ENCODE measurements at regions not wholly inside any gene's neighbourhood (a gene's known extent, or its start where the extent isn't known, plus 50 kb on each side); places are given as distances from the start of the nearest gene placed in this dataset.

DNA sequence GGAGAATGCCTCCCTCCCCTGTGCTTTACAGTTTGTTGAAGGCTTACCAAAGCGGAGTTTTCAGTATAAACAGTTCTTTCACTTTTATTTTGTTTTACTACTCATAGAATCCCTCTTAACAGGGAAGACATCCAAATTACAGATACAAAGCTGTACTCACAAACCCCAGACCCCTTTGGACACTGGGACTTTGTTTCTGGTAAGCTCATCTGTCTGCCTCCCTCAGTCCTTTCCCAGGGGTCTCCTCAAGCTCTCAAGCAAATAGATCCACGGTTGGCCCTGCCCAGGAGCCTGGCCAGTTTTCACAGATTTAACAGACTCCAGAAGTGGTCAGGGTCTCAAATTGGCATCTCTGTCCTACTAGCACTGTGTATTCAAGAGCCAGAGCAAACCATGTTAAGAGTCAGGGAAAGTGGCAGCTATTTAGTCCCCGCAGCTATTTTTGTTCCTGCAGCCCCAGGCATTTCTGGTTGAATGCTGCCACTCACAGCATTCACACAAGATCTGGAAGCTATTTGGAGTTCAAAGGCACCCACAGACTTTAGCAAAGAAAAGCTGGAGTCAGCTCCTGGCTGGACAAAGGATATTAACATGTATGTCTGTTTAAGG is 54.2 kb downstream of the TMEM100 start:
- DNase-seq, result no peak

DNA sequence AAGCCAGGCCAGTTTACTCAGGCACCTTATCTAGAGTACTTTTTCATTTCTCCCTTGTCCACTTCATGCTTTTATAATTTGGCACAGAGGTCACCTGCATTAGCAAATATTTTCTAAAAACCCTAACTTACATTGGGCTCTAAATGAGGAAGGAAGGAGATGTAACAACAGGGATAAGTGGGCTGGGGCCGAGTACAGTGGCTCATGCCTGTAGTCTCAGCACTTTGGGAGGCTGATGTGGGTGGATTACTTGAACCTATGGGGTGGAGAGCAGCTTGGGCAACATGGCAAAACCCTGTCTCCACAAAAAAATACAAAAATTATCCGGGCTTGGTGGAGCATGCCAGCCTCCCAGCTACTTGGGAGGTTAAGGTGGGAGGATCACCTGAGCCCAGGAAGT is 55.9 kb downstream of the TMEM100 start:
- DNase-seq, result no peak

DNA sequence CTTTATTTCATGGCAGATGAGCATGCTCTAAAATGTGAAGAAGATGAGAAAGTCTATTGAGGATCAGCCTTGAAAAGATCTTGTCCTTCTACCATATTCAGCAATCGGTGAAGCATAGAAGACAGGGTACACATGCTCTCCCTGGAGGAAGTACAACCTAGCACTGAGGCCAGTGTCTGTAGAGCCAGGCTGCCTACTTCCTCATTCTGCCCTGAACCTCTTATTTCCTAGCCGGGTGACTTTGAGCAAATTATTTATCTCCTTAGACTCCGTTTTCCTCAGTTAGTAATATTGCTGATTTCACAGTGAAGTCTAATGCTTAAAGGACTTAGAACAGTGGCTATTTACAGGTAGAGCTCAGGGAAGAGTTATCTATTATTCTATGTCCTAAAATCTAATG is 58.4 kb downstream of the TMEM100 start:
- no peak for DNase-seq

DNA sequence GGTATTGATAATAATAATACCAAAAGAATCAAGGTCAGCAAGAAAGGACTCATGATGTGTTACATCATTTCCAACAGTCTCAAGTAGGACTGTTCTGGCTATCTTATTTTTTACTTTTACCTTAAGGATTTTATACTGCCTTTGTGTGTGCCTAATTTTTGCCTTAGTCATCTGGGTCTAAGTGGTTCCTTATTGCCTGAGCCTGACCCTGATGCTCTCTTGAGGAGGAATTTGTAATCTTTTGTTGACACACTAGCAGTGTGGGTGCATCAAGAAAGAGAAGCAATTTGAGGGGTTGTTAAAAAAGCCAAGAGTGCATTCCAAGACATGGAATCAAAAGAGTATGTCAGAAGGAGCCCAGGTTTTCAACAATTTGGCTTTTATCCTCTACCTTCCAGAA is 59.3 kb downstream of the TMEM100 start:
- DNase-seq, result no peak

DNA sequence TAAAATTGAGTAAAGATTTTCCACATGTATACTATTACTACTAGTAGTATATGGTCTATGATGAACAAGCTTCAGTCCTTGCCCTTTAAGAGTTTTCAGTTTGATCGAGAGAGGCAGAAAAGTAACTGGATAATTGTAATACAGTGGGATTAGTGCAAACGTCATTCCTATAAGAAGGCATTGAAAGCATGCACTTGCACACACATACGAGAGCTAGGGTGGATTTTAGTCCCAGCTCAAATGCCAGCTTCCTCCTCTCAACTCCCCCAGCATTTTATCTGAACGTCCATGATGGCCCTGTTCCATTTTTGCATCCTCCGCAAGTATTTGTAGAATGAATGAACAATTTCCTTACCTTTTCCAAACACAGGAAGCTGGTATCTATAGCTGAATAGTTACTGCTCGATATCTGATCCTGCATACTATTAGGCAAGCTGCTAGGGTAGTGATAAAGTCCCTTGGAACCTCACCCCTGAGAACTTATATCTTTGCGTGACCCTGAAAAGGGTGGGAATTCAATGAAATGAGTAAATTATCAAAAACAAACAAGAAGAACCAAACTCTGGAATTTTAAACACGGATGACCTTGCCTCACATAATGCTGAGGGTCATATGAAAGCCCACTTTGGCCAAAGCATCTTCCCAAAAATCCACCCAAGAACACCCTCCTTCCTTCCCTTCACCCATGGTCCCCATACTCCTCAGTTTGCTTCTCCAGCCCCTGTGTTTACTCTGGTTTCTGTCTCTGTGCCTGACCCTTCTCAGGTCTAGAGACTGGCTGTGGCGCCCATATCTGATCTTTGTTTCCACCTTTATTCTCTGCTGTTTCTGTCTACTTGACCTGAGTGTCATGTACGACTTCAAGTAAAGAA is 60.5 kb downstream of the TMEM100 start:
- no peak for DNase-seq

DNA sequence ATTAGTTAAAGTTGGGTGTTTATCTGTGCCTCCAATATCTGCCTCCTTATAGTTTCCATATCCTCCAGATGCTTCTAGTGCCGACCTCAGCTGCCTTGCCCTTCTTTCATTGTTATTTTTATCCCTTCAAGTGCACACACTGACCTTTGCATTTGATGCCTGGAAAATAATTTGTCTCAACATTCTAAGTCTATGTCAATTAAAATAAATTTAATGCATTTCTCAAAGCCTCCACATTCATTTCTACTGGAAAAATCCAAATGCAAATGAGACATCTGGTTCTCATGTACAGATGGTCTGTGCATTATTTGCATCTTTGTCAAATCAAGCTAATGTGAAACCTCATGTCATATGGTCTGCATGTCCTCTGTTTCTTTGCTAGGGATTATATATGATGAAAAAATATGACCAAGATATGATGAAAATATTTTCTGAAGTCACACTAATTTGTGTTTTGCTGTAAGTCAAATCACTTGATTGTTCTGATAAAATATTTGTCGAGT is 61.4 kb downstream of the TMEM100 start:
- DNase-seq, result no peak

DNA sequence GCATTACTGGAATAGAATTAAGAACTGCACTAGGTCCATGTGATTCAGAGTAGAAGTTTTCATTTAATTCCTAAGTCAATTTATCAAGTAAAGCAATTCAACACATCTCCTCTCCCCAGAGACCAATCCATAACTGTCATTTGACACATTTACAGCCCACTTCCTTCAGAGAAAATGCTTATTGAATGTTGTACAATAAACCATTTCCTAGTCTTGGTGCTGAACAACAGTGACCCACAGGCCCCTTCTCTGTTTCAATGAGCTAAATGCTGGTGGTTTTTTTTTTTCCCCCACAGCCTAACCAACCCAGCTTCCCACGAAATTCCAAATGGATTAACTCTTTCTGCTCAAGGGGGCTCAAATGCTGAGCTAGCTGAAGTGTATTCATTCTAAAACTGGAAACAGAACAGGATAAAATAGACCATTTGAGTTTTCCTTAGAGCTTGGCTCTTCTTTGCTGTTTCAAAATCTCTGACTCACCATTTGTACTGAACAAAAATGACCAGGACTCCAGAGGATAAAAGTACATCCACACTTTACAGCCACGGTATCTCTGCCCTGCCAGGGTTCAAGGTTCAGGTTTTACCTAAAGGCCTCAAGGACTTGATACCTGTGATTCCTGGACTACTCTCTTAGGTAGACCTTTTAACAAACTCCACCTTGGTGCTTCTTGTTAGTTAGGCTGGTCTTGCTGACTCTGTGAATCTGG is 62.3 kb downstream of the TMEM100 start:
- DNase-seq, result peak; percentile 88

DNA sequence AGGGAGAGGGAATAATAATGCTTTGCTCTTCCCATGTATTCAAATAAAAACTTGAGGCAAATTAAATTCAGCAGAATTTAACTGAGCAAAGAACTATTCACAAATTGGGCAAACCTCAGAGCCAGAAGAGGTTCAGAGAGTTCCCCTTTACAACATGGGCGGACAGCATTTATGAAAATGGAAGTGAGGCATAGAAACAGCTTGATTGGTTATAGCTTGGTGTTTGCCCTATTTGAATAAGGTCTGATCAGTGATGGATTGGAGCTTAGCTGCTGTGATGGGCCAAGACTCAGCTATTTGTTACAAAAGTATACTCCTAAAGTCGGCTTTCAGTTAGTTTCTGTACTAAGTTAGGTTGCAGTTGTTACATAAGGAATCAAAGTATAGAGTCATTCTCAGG is 63.0 kb downstream of the TMEM100 start:
- no peak for DNase-seq

DNA sequence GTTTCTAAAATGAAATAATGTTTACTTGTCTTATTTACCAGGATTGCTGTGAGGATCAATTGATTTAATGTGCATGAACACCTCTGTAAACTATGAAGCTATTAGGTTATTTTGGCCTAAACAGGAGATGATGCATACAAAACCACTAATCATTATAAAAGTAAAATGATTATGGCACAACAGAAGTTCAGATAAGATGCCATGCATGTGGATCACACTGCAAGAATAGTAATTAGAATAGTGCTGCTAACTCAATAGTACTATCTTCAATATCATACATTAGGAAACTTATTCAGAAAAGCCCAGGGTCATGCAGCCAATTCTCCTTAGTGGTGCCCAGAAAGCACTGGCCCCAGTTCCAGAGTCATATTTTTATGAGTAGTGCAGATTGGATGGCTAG is 66.9 kb downstream of the TMEM100 start:
- DNase-seq, result no peak

DNA sequence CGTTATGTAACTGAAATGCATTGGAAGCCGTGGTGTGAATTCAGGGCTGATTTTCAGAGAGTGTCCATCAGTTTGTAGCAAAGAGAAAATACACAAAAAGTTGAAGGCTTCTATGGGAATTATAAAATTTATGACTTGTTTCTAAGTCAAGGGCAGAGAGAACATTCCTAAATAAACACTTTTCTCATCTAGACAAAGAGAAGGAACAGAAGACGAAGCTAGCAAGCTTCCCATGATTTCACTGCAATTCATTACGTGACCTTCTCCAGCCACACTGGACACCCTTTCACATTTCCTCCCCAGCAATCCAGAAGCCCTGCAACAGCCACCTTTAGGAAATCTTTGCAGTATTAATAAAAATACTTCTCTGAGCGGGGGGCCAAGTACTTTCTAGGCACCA is 67.8 kb downstream of the TMEM100 start:
- no peak for DNase-seq

DNA sequence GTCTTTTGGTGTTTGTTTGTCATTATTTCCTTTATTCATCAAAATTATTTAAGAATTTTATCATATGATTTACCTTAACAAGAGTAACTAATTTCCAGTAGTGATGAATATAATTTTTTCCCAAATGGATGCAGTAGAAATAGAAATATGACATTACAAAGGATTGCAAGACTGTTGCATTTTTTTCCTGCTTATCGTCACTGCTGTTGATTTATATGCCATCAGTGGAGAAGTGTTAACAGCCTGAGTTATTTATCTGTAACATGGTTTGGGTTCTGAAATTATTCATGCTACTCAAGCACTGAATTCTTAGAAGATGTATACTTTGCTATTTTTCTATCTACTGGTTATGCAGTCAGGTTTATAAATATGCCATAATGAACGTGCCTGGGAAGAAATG is 68.6 kb downstream of the TMEM100 start:
- peak; percentile 43 for DNase-seq

DNA sequence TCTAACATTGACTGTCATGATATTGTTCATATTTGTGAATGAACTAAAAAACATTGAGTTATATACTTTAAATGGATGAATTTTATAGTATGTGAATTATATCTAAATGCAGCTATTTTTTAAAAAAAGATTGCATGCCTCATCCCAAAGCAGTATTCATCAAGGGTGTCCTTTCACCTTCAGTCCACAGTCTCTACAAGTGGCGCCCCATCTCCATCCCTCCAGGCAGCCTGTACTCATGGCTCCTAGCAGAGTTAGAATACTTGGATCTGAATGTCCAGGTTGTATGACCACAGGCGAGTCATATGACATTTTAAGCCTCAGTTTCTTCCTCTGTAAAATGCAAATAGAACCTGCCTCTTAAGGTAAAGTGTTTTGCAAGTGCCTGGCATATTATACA is 69.8 kb downstream of the TMEM100 start:
- no peak for DNase-seq

DNA sequence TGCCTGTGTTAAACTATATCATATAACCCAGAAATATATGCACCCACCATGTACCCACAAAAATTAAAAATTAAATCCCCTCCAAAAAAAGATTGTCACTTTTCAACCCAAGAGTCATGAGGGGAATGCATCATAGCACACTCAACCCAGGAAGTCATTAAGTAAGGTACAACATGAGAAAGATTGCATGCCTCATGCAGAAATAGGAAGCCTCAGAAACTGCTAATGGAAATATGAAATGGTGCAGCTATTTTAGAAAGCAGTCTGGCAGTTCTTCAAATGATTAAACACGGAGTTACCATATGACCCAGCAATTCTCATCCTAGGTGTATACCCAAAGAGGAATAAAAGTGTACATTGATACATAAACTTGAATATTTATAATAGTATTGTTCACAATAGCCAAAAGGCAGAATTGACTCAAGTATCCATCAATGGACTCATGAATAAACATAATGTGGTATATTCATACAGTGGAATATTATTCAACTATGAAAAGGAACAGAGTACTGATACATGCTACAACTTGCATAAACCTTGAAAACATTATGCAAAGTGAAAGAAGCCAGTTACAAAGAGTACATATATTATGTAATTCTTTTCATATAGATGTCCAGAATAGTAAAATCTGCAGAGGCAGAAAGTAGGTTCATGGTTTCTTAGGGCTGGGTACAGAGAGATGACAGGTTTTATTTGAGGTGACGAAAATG is 70.4 kb downstream of the TMEM100 start:
- no peak for DNase-seq

DNA sequence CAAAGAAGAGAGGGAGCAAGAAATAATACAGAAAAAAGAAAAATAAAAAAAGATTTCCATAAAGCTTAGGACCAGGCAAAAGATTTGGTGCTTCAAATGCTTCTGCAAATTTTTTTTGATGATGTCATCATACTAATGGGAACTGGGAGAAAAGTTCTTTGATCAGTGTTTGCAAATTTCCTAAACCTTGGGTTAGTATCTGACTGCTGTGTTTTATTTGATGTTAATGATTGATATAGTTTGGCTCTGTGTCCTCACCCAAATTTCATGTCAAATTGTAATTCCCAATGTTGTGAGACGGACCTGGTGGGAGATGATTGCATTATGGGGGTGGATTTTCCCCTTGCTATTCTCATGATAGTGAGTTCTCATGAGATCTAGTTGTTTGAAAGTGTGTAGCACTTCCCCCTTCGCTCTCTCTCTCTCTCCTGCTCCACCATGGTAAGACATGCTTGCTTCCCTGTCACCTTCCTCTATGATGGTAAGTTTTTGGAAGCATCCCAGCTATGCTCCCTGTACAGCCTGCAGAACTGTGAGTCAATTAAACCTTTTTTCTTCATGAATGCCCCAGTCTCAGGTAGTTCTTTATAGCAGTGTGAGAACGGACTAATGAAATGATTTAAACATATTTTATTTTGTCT is 72.6 kb downstream of the TMEM100 start:
- DNase-seq, result no peak

DNA sequence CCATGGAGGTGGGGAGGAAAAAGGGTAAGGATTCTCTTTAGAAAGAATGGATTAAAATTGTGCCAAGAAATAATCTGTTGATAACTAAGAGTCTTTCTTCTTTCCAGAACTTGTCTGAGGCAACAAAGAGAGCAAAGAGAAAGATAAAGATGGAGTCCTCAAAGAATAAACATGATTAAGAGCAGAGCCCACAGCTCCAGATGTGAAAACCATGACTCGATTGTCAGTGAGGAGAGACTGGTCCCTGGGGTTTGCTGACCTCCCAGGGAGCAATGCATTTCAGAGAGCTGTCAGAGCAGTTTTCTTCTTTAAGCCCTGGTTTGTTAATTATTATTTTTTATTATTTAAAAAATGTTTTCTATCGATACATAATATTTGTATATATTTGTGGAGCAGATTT is 74.6 kb downstream of the TMEM100 start:
- peak; percentile 26 for DNase-seq

DNA sequence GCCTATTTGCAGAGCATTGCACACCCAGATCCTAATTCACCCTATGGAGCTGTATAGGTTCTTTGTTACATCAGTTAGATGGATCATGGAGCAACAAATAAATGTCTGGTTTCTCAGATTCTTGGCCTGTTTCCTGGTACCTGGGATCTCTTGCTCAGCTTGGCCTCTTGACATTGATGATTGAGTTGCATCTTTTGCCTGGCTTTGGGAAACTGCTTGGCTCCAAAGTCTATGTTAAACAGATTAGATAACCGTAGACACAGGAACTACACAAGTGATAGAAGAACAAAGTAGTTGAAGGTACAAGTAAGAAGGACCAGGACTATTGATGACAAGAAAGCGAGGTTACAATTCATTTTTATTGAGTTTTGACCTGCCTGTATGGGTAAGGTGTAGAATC is 77.3 kb downstream of the TMEM100 start:
- DNase-seq, result no peak

DNA sequence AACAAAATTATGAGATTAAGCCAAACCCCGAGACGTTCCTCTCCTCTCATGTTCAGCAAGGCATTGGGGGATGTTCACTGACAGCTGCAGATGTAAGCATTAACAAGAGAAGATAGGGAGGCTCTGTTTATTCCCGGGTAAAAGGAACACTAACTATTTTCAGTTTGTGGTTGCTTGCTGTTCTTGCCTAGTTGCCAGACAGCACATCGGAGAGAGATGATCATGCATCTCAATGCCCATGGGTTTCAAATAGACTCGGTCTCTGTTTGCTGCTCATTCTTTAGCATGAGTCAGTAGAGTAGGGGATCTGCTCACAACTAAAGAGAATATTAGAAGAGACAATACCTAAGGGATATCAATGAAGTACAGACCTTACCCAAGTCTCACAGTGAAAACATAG is 78.3 kb downstream of the TMEM100 start:
- DNase-seq, result no peak

DNA sequence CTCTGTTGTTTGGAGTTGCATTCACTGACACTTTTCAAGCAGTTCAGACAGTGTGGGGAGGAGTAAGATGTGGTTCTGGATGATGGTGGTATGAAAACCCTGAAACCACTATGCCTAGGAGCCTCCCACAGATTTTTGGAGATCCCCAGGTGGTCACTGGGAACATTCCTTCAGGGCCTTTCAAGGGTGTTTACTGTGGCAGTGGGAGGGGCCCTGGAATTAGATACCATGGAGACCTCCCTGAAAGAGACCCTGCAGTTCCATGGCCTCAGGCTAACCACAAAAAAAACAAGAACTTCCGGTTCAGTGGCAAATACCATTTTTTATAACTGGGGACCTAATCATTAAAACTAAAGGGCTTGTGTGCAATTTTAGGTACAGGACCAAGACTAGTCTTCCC is 79.9 kb downstream of the TMEM100 start:
- DNase-seq, result peak; percentile 20

DNA sequence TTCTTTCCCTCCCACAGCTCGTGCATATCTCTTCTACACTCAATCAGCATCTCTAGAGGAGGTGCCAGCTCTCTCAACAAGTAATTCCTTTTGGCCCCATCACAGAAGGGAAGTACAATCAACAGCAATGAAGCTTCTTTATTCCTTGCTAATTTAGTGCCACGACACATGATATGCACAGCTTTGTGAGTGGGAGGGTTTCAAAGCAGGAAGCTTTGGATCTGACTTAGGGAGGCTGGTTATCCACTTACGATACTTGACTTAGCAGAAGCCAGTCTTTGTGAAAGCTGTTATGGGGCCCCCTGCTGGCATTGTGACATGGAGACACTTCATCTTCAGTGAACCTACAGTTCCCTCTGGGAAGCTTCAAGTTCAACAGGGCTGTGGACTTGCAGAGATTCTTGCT is 81.0 kb downstream of the TMEM100 start:
- DNase-seq, result peak; percentile 47

DNA sequence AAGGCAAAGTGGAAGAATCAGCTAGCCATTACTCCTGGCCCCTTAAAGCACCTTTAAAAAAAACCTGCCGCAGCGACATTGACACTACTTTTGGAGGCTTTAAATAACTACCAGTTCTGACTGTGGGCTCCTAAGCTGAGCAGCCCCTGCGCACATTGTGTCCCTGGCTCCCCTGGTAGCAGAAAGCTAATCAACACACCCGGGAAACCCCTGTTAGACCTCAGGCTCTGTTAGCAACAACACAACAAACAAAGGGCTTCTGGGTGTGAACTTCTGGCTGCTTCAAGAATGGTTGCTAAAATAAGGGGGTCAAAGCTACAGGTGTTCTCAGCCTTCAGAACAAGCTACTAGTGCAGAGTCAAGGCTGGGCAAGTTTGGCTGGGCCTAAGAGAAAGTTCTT is 83.6 kb downstream of the TMEM100 start:
- no peak for DNase-seq

DNA sequence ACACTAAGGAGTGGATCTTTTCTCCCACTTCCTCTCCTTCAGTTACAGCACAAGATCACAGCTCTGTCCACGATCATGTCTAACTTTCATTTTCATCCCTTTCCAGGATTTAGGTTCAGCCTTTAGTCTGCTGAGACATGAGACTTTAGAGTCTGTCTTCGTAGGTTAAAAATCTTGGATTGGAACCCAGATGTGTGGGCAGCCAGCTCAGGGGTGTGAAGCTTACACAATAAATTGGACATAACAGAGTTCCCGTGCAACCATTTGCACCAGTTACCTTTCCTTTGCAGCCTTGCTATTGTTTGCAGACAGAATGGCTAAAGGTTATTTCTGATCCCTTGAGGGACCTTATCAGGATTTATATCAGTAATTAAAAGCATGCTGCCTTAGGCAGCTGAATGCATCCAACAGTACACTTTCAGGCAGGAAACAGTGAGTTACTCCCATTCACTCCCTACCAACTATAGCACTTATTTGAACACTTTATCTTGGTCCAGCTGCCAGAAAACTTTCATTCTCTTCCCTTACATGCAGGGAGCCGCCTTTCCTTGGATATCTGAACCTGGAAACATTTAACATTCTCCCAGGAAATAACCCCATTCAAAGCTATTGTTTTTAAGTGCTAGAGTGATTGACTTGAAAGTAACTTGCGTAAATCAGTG is 87.3 kb downstream of the TMEM100 start:
- no peak for DNase-seq

DNA sequence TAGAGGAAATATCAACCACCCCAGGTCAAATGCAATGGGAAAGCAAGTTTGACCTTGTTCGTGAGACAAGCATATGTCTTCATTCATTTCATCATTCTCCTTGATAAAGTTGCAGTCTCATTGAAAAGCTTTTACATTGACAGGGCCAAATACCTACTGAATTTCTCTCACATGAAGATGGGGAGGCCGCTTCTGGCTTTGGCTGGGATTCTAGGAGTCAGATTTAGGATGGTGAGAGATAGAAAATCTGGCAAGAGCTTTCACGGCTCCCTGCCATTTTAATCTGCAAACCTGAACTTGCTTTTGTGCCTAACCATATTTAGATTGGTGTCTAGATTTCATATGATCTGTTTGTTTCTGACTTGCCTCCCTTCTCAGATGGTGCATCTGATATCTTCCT is 88.0 kb downstream of the TMEM100 start:
- no peak for DNase-seq
